A673 (cell line): ENCODE measurements at regions not wholly inside any gene's neighbourhood (a gene's known extent, or its start where the extent isn't known, plus 50 kb on each side); places are given as distances from the start of the nearest gene placed in this dataset.

Experiments used
- BruUV-seq: library from RNA; stranded (reverse); fragments of 400-500 nt; replicated peaks from 2 replicates; lab custom pipeline; 2021; lab: Mats Ljungman, UMichigan
- CTCF ChIA-PET: fragments of 300-600 bp; sonication (Branson Sonifier 250); formaldehyde crosslinking; loops from one replicate; lab custom pipeline; 2022; ENCODE audit warnings: antibody characterized with exemption; lab: Charles Lee
- POLR2A ChIA-PET: fragments of 300-600 bp; sonication (Branson Sonifier 250); formaldehyde crosslinking; loops from one replicate; lab custom pipeline; 2022; ENCODE audit warnings: antibody characterized with exemption; ENCODE audit not compliant: low non-redundant PET; lab: Charles Lee
- DNase-seq: peaks from one replicate; pipeline ENCODE4 v3.0.0-alpha.2; 2015; ENCODE audit warnings: low spot score
- H3K27ac ChIP-seq: fragments of 200-600 bp; sonication (generic); 2 replicates; pipeline ENCODE4 v1.5.1; 2016; ENCODE audit warnings: mixed run types, low read depth, mild to moderate bottlenecking, mixed read lengths, antibody characterized with exemption, low read length; ENCODE audit not compliant: poor library complexity, severe bottlenecking
- H3K27me3 ChIP-seq: fragments of 200-600 bp; sonication (generic); replicated peaks from 2 replicates; pipeline ENCODE4 v1.6.1; 2017; ENCODE audit warnings: mixed run types, low read depth, mild to moderate bottlenecking, mixed read lengths, antibody characterized with exemption, low read length; ENCODE audit not compliant: insufficient read depth, poor library complexity
- H3K36me3 ChIP-seq: fragments of 200-600 bp; sonication (generic); 2 replicates; pipeline ENCODE4 v1.6.1; 2016; ENCODE audit warnings: mixed run types, mild to moderate bottlenecking, mixed read lengths, antibody characterized with exemption, low read length; ENCODE audit not compliant: insufficient read depth, poor library complexity, severe bottlenecking
- H3K4me1 ChIP-seq: fragments of 200-600 bp; sonication (generic); 2 replicates; pipeline ENCODE4 v1.6.1; 2017; ENCODE audit warnings: mixed run types, mild to moderate bottlenecking, mixed read lengths, antibody characterized with exemption, low read length; ENCODE audit not compliant: insufficient read depth, poor library complexity, severe bottlenecking
- H3K4me3 ChIP-seq: fragments of 200-600 bp; sonication (generic); 2 replicates; pipeline ENCODE4 v1.5.1; 2016; ENCODE audit warnings: low read depth, mixed run types, mild to moderate bottlenecking, mixed read lengths, low read length; ENCODE audit not compliant: poor library complexity, severe bottlenecking
- H3K9me3 ChIP-seq: fragments of 200-600 bp; sonication (generic); 2 replicates; pipeline ENCODE4 v1.6.1; 2016; ENCODE audit warnings: mixed run types, low read depth, mild to moderate bottlenecking, mixed read lengths, antibody characterized with exemption, low read length; ENCODE audit not compliant: poor library complexity, severe bottlenecking
- EZH2 ChIP-seq: fragments of 200-600 bp; sonication (generic); IDR thresholded peaks from 2 replicates; pipeline ENCODE4 v1.6.1; 2017; ENCODE audit warnings: borderline replicate concordance, low read depth, mild to moderate bottlenecking, mixed read lengths, antibody characterized with exemption, low read length; ENCODE audit not compliant: poor library complexity, severe bottlenecking
- intact Hi-C: fragments of 100-400 bp; cut with micrococcal nuclease; formaldehyde crosslinking; loops from one replicate; pipeline ENCODE4 v1.10.0; 2022; ENCODE audit not compliant: unreplicated experiment
- TF ChIP-seq, protein P1 (sequence below): fragments of 300-800, 200-600 bp; sonication (generic); conservative IDR thresholded peaks from 2 replicates; pipeline ENCODE4 v1.5.1; 2017; ENCODE audit warnings: low read depth, mild to moderate bottlenecking, antibody characterized with exemption, low read length, moderate library complexity, mixed read lengths

DNA sequence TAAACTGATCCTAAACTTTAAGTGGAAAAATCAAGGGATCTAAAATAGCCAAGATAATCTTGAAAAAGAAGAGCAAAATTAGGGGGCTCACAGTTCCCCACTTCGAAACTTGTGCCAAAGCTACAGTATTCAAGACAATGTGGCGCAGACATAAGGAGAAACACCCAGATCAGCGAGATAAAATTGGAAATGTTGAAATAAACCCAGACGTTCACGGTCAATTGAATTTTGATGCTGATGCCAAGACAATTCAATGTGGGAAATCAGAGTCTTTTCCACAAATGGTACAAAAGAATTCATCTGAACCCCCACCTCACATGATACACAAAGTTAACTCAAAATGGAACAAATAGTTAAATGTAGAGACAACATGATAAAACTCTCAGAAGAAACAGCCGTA, 601.6 kb downstream of the BRD1 start:
- intact Hi-C loops: no loop called here
- peaks cover 31% of the 10 kb centered on the region for H3K27me3 ChIP-seq
- POLR2A ChIA-PET: no interaction called here

DNA sequence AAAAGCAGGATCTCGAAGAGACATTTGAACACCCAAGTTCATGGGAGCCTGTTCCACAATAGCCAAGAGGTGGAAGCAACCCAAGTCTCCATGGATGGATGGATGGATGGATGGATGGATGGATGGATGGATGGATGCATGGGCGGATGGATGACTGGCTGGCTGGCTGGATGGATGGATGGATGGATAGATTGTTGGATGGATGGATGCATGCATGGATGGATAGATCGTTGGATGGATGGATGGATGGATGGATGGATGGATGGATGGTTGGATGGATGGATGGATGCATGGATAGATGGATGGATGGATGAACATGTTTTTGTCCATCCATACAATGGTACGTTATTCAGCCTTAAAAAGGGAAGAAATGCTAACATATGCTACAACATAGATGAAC, 603.4 kb downstream of the BRD1 start:
- BruUV-seq: no TSS peak
- Histone ChIP-seq H3K9me3 (no peaks in the 10 kb centered on the region), H3K27ac (no peak overlapping the region), H3K4me3 (no peak overlapping the region), H3K4me1 (no peaks in the 10 kb centered on the region), H3K36me3 (no peaks in the 10 kb centered on the region), H3K27me3 (peaks cover 32% of the 10 kb centered on the region)
- TF ChIP-seq, protein P1, sequence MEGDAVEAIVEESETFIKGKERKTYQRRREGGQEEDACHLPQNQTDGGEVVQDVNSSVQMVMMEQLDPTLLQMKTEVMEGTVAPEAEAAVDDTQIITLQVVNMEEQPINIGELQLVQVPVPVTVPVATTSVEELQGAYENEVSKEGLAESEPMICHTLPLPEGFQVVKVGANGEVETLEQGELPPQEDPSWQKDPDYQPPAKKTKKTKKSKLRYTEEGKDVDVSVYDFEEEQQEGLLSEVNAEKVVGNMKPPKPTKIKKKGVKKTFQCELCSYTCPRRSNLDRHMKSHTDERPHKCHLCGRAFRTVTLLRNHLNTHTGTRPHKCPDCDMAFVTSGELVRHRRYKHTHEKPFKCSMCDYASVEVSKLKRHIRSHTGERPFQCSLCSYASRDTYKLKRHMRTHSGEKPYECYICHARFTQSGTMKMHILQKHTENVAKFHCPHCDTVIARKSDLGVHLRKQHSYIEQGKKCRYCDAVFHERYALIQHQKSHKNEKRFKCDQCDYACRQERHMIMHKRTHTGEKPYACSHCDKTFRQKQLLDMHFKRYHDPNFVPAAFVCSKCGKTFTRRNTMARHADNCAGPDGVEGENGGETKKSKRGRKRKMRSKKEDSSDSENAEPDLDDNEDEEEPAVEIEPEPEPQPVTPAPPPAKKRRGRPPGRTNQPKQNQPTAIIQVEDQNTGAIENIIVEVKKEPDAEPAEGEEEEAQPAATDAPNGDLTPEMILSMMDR: no peak
- no peak for TF ChIP-seq EZH2
- CTCF ChIA-PET: no interaction called here
- POLR2A ChIA-PET: no interaction called here
- DNase-seq: no peak
- intact Hi-C loops: no loop called here

More for the DNA sequence above, 601.6 kb downstream of the BRD1 start:
- Histone ChIP-seq H3K4me3 (no peak overlapping the region), H3K4me1 (no peaks in the 10 kb centered on the region), H3K9me3 (no peaks in the 10 kb centered on the region), H3K27ac (no peak overlapping the region), H3K36me3 (no peaks in the 10 kb centered on the region)
- no TSS peak for BruUV-seq
- TF ChIP-seq EZH2: no peak
- TF ChIP-seq, protein P1: no peak
- no peak for DNase-seq
- CTCF ChIA-PET: no interaction called here

DNA sequence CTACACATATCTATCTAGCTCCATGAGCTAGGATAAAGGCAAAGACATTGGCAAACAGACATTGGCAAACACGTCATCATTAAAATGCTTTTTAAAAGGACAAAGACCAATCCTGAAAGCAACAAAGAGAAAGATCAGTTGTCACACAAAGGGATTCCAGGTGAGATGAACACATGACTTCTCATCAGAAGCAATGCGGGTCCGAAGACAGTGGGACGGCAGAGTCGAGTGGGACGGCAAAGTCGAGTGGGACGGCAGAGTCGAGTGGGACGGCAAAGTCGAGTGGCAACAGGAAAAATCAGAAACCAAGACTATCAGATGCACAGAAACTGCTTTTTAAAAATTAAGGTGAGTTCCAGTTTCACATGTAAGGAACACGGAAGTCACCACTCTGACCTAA, 609.5 kb downstream of the BRD1 start:
- Histone ChIP-seq H3K4me1 (no peaks in the 10 kb centered on the region), H3K27me3 (peaks cover 18% of the 10 kb centered on the region), H3K9me3 (peaks cover 14% of the 10 kb centered on the region), H3K4me3 (no peak overlapping the region), H3K36me3 (no peaks in the 10 kb centered on the region), H3K27ac (no peak overlapping the region)
- intact Hi-C loops: no loop called here
- no peak for DNase-seq
- TF ChIP-seq, protein P1: no peak
- TF ChIP-seq EZH2: no peak
- ChIA-PET POLR2A (no interaction called here), CTCF (no interaction called here)
- BruUV-seq: no TSS peak
